NOMO-1 treated with DMSO at 0.1 percent for 48 hours (cell line): ENCODE measurements at regions not wholly inside any gene's neighbourhood (a gene's known extent, or its start where the extent isn't known, plus 50 kb on each side); places are given as distances from the start of the nearest gene placed in this dataset.

ENCODE experiments used
- DNase-seq: peaks from one replicate; lab custom pipeline; 2025; ENCODE audit not compliant: unreplicated experiment; lab: John Stamatoyannopoulos, UW

DNA sequence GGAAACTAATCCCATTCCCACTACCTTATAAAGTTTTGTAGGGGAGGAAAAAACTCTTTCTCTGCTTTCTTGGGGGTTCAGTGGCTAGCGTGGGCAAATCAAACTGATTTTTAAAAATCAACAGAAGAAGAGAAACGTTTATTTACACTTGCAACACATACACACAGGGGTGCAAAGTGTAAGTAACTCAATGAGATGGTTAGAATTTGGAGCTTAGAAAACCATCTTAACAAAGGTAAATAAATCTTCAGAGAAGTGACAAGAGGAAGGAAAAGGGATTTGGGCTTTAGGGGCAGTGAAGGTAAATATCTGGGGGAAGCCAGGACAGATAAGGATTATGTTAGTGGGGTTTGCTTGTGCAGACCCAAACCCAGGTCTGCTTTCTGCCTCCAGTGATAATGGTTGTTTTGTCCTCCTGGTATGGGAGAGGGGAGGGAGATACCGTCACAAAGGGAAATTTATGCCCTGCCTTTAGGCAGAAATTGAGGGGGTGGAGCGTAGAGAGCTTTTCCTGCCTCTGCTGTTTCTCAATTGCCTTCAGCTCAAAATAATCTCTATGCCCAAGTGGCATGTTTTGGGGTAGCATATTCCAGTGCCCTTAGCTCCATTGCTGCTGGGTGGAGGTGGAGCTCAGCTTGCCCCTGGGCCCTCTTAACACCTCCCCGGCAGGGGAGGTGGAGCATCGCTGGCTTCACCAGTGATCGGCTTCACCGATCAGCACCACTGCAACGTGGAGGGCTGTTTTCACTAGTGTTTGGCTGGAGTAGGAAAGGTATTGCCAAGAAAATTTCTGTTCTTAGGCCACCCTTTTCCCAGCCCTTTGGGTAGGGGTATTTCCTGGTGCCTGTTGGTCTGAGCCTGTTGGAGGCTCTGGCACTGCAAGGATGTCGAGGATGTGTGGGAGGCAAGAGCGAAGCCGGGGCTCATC is 92.2 kb downstream of the TEX51 start:
- DNase-seq, result no peak

DNA sequence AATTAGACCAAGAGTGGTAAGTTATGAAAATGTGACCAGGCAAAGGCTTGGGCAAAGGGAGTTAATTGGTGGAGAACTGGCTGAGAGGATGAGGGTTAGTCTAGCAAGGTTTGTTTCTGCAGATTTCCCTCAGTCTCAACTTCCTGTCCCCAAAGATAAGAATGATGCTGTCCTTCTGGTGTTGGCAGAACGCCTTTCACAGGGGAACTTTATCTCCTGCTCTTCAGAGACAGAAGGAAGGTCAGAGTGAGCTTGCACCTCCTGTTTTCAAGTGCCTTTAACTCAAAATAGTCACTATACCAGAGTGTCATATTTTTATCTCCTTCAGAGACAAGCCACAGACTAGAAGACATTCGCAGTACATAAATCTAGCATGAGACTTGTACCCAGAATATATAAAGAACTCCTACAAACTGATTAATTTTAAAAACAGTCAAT is 95.7 kb downstream of the TEX51 start:
- DNase-seq, result no peak

DNA sequence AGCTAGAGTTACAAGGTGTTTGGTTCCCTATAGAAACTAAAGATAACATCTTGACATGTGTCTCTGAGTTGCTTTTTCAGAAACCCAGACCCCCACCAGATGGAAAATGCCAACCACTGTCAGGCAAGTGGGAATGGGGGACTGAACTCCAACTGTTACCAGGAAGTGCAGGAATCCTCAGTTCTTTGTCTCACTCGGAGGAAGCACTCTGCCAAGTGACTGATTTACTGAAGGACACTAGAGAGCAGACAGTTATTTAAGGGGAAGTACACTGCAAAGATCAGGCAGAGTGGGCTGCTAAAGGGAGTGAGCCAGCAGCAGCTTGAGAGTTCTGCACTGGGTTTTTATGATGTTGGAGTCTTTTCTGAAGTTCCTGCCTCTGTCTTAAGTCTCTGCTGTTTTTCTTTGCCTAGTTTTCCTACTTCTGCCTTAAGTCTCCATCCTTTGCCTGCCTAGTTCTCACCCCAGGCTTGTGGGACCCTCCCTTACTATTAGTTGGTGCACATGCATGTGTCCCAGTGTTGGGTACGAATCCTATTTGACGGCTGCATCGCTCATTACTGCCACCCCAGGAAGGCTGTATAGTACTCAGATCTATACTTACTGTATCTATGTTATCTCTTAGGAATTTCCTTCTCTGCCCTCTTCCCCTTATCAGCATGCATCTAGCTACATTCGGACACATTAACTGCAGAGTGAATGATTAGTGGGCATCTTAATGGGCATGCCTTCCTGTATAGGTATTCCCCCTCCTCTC is 97.1 kb downstream of the TEX51 start:
- peak; percentile 58 for DNase-seq

DNA sequence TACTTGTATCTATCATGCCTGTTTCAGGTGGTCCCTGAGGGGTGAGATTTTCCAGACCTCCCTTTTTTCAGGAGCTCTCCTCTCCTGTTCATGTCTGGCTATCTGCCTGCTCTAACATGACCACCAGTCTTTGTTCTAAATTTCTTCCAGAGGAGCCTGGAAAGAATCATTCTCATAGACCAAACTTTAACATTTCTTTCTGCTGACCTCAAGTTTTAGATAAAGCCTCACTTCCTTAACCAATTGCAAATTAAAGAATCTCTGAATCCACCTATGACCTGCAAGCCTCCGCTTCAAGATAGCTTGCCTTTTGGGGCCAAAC is 97.6 kb downstream of the TEX51 start:
- DNase-seq, result no peak
